Nephron (organoid): ENCODE measurements at regions not wholly inside any gene's neighbourhood (a gene's known extent, or its start where the extent isn't known, plus 50 kb on each side); places are given as distances from the start of the nearest gene placed in this dataset.

Source experiments
- H3K27ac Mint-ChIP-seq, 3 experiments: 2 replicates each; pipeline ENCODE4 v1.8.0; 2020; ENCODE audit warnings: mixed read lengths in 3 of 3, mild to moderate bottlenecking in 2 of 3, moderate library complexity in 1 of 3
- H3K27me3 Mint-ChIP-seq: 2 replicates; pipeline ENCODE4 v1.8.0; 2021; ENCODE audit warnings: low read depth, mild to moderate bottlenecking, moderate library complexity, mixed read lengths
- H3K36me3 Mint-ChIP-seq: 2 replicates; pipeline ENCODE4 v1.8.0; 2020; ENCODE audit warnings: low read depth, mixed read lengths
- H3K4me1 Mint-ChIP-seq: 2 replicates; pipeline ENCODE4 v1.8.0; 2020; ENCODE audit warnings: mixed read lengths
- H3K4me3 Mint-ChIP-seq, 3 experiments: 2 replicates each; pipeline ENCODE4 v1.8.0; 2020; ENCODE audit warnings: mild to moderate bottlenecking in 3 of 3, mixed read lengths in 3 of 3, moderate library complexity in 2 of 3
- H3K9me3 Mint-ChIP-seq: 2 replicates; pipeline ENCODE4 v1.8.0; 2020; ENCODE audit warnings: mixed read lengths
- TF ChIP-seq, protein P1 (sequence below), 3 experiments: fragments of 200-600 bp; sonication (generic); IDR thresholded peaks; one replicate each; pipeline ENCODE4 v1.5.0; 2021; ENCODE audit warnings: antibody characterized with exemption in 3 of 3; ENCODE audit not compliant: unreplicated experiment in 3 of 3

- Mint-ChIP-seq H3K27ac (no peak overlapping the region), H3K4me1 (no peaks in the 10 kb centered on the region), H3K9me3 (no peaks in the 10 kb centered on the region), H3K27me3 (no peaks in the 10 kb centered on the region), H3K4me3 (no peak overlapping the region), H3K36me3 (no peaks in the 10 kb centered on the region)
- TF ChIP-seq, protein P1, sequence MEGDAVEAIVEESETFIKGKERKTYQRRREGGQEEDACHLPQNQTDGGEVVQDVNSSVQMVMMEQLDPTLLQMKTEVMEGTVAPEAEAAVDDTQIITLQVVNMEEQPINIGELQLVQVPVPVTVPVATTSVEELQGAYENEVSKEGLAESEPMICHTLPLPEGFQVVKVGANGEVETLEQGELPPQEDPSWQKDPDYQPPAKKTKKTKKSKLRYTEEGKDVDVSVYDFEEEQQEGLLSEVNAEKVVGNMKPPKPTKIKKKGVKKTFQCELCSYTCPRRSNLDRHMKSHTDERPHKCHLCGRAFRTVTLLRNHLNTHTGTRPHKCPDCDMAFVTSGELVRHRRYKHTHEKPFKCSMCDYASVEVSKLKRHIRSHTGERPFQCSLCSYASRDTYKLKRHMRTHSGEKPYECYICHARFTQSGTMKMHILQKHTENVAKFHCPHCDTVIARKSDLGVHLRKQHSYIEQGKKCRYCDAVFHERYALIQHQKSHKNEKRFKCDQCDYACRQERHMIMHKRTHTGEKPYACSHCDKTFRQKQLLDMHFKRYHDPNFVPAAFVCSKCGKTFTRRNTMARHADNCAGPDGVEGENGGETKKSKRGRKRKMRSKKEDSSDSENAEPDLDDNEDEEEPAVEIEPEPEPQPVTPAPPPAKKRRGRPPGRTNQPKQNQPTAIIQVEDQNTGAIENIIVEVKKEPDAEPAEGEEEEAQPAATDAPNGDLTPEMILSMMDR (IDR thresholded peaks at IDR 0.05; ENCODE audit: unreplicated experiment in 3 of 3): no peak
These were observed 231.7 kb downstream of the MZT1 start for GRCh38 chr13:72495681-72496080.

GRCh38 chr13:72489751-72490150, 237.7 kb downstream of the MZT1 start:
- Mint-ChIP-seq H3K27ac (peak overlapping the region in 2 of 3 experiments; percentile 71 to 76), H3K36me3 (no peaks in the 10 kb centered on the region), H3K27me3 (no peaks in the 10 kb centered on the region), H3K4me3 (no peak overlapping the region), H3K9me3 (peaks cover 2% of the 10 kb centered on the region), H3K4me1 (no peaks in the 10 kb centered on the region)
- TF ChIP-seq, protein P1 (IDR thresholded peaks at IDR 0.05; ENCODE audit: unreplicated experiment in 3 of 3): no peak

- Mint-ChIP-seq H3K36me3 (peaks cover 4% of the 10 kb centered on the region), H3K27me3 (no peaks in the 10 kb centered on the region), H3K9me3 (peaks cover 18% of the 10 kb centered on the region), H3K27ac (peak overlapping the region in 2 of 3 experiments; percentile 63 to 79), H3K4me1 (peaks cover 14% of the 10 kb centered on the region), H3K4me3 (no peak overlapping the region)
- TF ChIP-seq, protein P1 (IDR thresholded peaks at IDR 0.05; ENCODE audit: unreplicated experiment in 3 of 3): no peak
These were observed 254.1 kb downstream of the MZT1 start for GRCh38 chr13:72473321-72473720.

- H3K36me3 Mint-ChIP-seq: peaks cover 4% of the 10 kb centered on the region
- H3K27ac Mint-ChIP-seq: no peak overlapping the region
- TF ChIP-seq, protein P1 (IDR thresholded peaks at IDR 0.05; ENCODE audit: unreplicated experiment in 3 of 3): no peak
- H3K4me3 Mint-ChIP-seq: no peak overlapping the region
- peaks cover 3% of the 10 kb centered on the region for H3K9me3 Mint-ChIP-seq
- peaks cover 3% of the 10 kb centered on the region for H3K27me3 Mint-ChIP-seq
- peaks cover 14% of the 10 kb centered on the region for H3K4me1 Mint-ChIP-seq
These were observed 257.5 kb downstream of the MZT1 start for GRCh38 chr13:72469906-72470305.

GRCh38 chr13:72463561-72463960, 263.9 kb downstream of the MZT1 start:
- peak overlapping the region; percentile 88 to 96 (median 95) for H3K27ac Mint-ChIP-seq
- peaks cover 3% of the 10 kb centered on the region for H3K27me3 Mint-ChIP-seq
- peaks cover 33% of the 10 kb centered on the region for H3K4me1 Mint-ChIP-seq

GRCh38 chr13:72462726-72463125, 264.7 kb downstream of the MZT1 start:
- Mint-ChIP-seq H3K27me3 (peaks cover under 1% of the 10 kb centered on the region), H3K4me3 (no peak overlapping the region), H3K27ac (peak overlapping the region; percentile 88 to 96 (median 95)), H3K9me3 (no peaks in the 10 kb centered on the region), H3K36me3 (no peaks in the 10 kb centered on the region), H3K4me1 (peaks cover 34% of the 10 kb centered on the region)
- TF ChIP-seq, protein P1 (IDR thresholded peaks at IDR 0.05; ENCODE audit: unreplicated experiment in 3 of 3): no peak

More at GRCh38 chr13:72463561-72463960, 263.9 kb downstream of the MZT1 start:
- Mint-ChIP-seq H3K36me3 (no peaks in the 10 kb centered on the region), H3K9me3 (no peaks in the 10 kb centered on the region), H3K4me3 (no peak overlapping the region)
- TF ChIP-seq, protein P1 (IDR thresholded peaks at IDR 0.05; ENCODE audit: unreplicated experiment in 3 of 3): no peak
